B cell (primary cell): ENCODE measurements at regions not wholly inside any gene's neighbourhood (a gene's known extent, or its start where the extent isn't known, plus 50 kb on each side); places are given as distances from the start of the nearest gene placed in this dataset.

Source experiments
- ATAC-seq: fragments of 200-7000 bp; cut with Tn5 transposase; one replicate; pipeline ENCODE4 v1.10.0; 2021; ENCODE audit warnings: low read depth, mild to moderate bottlenecking, moderate number of reproducible peaks, moderate library complexity
- CTCF ChIA-PET: fragments of 350-600 bp; sonication (Branson Sonifier 250); formaldehyde crosslinking; loops from one replicate; lab custom pipeline; 2021; ENCODE audit warnings: antibody characterized with exemption, inconsistent platforms; lab: Charles Lee
- POLR2A ChIA-PET: fragments of 350-600 bp; sonication (Branson Sonifier 250); formaldehyde crosslinking; loops from one replicate; lab custom pipeline; 2021; ENCODE audit warnings: antibody characterized with exemption; lab: Charles Lee
- DNase-seq: peaks from one replicate; pipeline ENCODE4 v3.0.0; 2013
- H2AFZ ChIP-seq: 2 replicates; pipeline ENCODE4 v1.6.1; 2012; ENCODE audit warnings: mild to moderate bottlenecking, low read depth, low read length; ENCODE audit not compliant: insufficient read depth, poor library complexity, severe bottlenecking
- H3K27ac ChIP-seq, 2 donors: 1 replicate in 1 of 2; 2 replicates in 1 of 2; pipeline ENCODE4 v1.5.1; 2012 to 2013; ENCODE audit warnings: low read length in 2 of 2, mild to moderate bottlenecking in 2 of 2, moderate library complexity in 1 of 2
- H3K27me3 ChIP-seq, 4 experiments: fragments of 200-600 bp in 1 of 4; sonication (generic) in 1 of 4; replicated peaks in 1 of 4; 1 replicate in 2 of 4; 2 replicates in 2 of 4; pipeline versions ENCODE4 v1.6.1 to v1.7.0; 2013 to 2016; ENCODE audit warnings: low read length in 3 of 4, mild to moderate bottlenecking in 2 of 4, mixed read lengths in 1 of 4, moderate library complexity in 1 of 4; ENCODE audit not compliant: insufficient read depth in 4 of 4, control insufficient read depth in 3 of 4; ENCODE audit errors: control extremely low read depth in 1 of 4
- H3K36me3 ChIP-seq, 2 experiments: replicated peaks in 1 of 2; 1 replicate in 1 of 2; 2 replicates in 1 of 2; pipeline versions ENCODE4 v1.6.1 to v1.7.1; 2013; ENCODE audit warnings: low read length in 1 of 2; ENCODE audit not compliant: insufficient read depth in 2 of 2, control insufficient read depth in 1 of 2; ENCODE audit errors: control extremely low read depth in 1 of 2, extremely low read depth in 1 of 2
- H3K4me1 ChIP-seq, 2 donors: fragments of 200-600 bp in 1 of 2; sonication (generic) in 1 of 2; 1 replicate in 1 of 2; 2 replicates in 1 of 2; pipeline versions ENCODE4 v1.5.1 to v1.6.1; 2013 to 2017; ENCODE audit warnings: low read length in 2 of 2; ENCODE audit not compliant: control insufficient read depth in 2 of 2, insufficient read depth in 2 of 2
- H3K4me2 ChIP-seq: replicated peaks from 2 replicates; pipeline ENCODE3; 2012; ENCODE audit warnings: mild to moderate bottlenecking, low read depth, low read length; ENCODE audit not compliant: poor library complexity, severe bottlenecking
- H3K4me3 ChIP-seq, 5 experiments: fragments of 200-600 bp in 1 of 5; sonication (generic) in 1 of 5; 1 replicate in 3 of 5; 2 replicates in 2 of 5; pipeline versions ENCODE4 v1.5.1 to v1.7.0; 2011 to 2016; ENCODE audit warnings: low read length in 4 of 5, mild to moderate bottlenecking in 4 of 5, low read depth in 2 of 5, control low read depth in 1 of 5, moderate library complexity in 1 of 5; ENCODE audit not compliant: insufficient read depth in 1 of 5; ENCODE audit errors: control extremely low read depth in 1 of 5, extremely low read depth in 1 of 5
- H3K79me2 ChIP-seq: fragments of 200-600 bp; sonication (generic); one replicate; pipeline ENCODE4 v1.6.0; 2016; ENCODE audit warnings: low read length; ENCODE audit not compliant: control insufficient read depth, insufficient read depth
- H3K9ac ChIP-seq: fragments of 200-600 bp; sonication (generic); 2 replicates; pipeline ENCODE4 v1.6.1; 2017; ENCODE audit warnings: mild to moderate bottlenecking, low read length, moderate library complexity
- H3K9me3 ChIP-seq, 3 donors: one replicate each; pipeline versions ENCODE4 v1.6.1 to v1.7.1; 2013; ENCODE audit warnings: low read length in 2 of 3; ENCODE audit not compliant: control insufficient read depth in 2 of 3, insufficient read depth in 1 of 3; ENCODE audit errors: control extremely low read depth in 1 of 3
- H4K20me1 ChIP-seq: 2 replicates; pipeline ENCODE4 v1.6.0; 2012; ENCODE audit warnings: mild to moderate bottlenecking, low read length; ENCODE audit not compliant: insufficient read depth, control insufficient read depth, poor library complexity, severe bottlenecking
- H3K27ac Mint-ChIP-seq: one replicate; pipeline ENCODE4 v1.8.0; 2021; ENCODE audit warnings: mixed read lengths
- H3K27me3 Mint-ChIP-seq: one replicate; pipeline ENCODE4 v1.8.0; 2021; ENCODE audit warnings: mixed read lengths
- H3K4me1 Mint-ChIP-seq: one replicate; pipeline ENCODE4 v1.8.0; 2021; ENCODE audit warnings: mixed read lengths
- H3K4me3 Mint-ChIP-seq: one replicate; pipeline ENCODE4 v1.8.0; 2021; ENCODE audit warnings: mixed read lengths
- H3K9me3 Mint-ChIP-seq: one replicate; pipeline ENCODE4 v1.8.0; 2022; ENCODE audit warnings: mixed read lengths; ENCODE audit not compliant: insufficient read depth
- CTCF ChIP-seq: fragments of 200-600 bp; IDR thresholded peaks from one replicate; pipeline ENCODE4 v1.8.0; 2022; ENCODE audit warnings: antibody characterized with exemption, mild to moderate bottlenecking
- EZH2 ChIP-seq: IDR thresholded peaks from 2 replicates; pipeline ENCODE4 v1.6.1; 2012; ENCODE audit warnings: borderline replicate concordance, low read depth, mild to moderate bottlenecking, moderate library complexity, low read length; ENCODE audit not compliant: insufficient read depth, poor library complexity, severe bottlenecking
- WGBS: methylation state at CpG from one replicate; pipeline ENCODE4 v1.1.5; 2013; ENCODE audit warnings: missing lambda C conversion rate; ENCODE audit not compliant: insufficient coverage; 5-methylcytosine and 5-hydroxymethylcytosine counted together
- intact Hi-C: fragments of 100-400 bp; cut with micrococcal nuclease; formaldehyde crosslinking; loops from one replicate; pipeline ENCODE4 v1.10.0; 2022

DNA sequence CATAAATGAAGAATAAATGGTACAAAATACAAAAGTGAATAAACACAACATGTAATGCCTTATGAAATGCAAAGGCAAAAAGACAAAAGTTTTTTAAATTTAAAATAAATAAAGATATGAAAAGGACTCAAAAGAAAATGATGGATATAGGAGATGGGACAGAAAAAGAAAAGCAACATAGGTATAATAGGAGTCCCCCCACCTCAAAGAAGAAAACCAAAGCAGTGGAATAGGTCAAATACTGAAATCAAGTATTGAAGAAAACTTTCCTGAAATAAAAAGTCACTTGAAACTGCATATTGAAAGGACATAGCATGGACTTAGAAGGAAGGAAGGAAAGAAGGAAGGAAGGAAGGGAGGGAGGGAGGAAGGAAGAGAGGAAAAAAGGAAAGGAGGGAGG lies 110.0 kb upstream of the FAM204A start:
- H3K4me1 Mint-ChIP-seq = no peaks in the 10 kb centered on the region
- H3K4me2 ChIP-seq = no peak overlapping the region
- H3K79me2 ChIP-seq = no peaks in the 10 kb centered on the region
- ATAC-seq (no peak), DNase-seq (no peak)
- no peak overlapping the region for H3K27ac ChIP-seq
- H3K9me3 Mint-ChIP-seq = peaks cover 4% of the 10 kb centered on the region
- intact Hi-C loops = no loop called here
- H3K27me3 Mint-ChIP-seq = peaks cover 32% of the 10 kb centered on the region
- no peak overlapping the region for H3K4me3 ChIP-seq
- no peaks in the 10 kb centered on the region for H4K20me1 ChIP-seq
- CTCF ChIA-PET = interaction anchor here (2.5 kb wide), 1 partner anchor 7 kb away, joined by 10 read pairs; no protein-coding TSS in a partner anchor
- H3K4me1 ChIP-seq = no peaks in the 10 kb centered on the region
- peaks cover 0 to 18% (median 3%) of the 10 kb centered on the region in 4 experiments for H3K27me3 ChIP-seq
- no peaks in the 10 kb centered on the region for H3K36me3 ChIP-seq
- TF ChIP-seq CTCF (no peak), EZH2 (no peak)
- POLR2A ChIA-PET = no interaction called here
- no peak overlapping the region for H3K9ac ChIP-seq
- no peak overlapping the region for H3K27ac Mint-ChIP-seq
- no peak overlapping the region for H2AFZ ChIP-seq
- H3K4me3 Mint-ChIP-seq = no peak overlapping the region
- H3K9me3 ChIP-seq = no peaks in the 10 kb centered on the region

DNA sequence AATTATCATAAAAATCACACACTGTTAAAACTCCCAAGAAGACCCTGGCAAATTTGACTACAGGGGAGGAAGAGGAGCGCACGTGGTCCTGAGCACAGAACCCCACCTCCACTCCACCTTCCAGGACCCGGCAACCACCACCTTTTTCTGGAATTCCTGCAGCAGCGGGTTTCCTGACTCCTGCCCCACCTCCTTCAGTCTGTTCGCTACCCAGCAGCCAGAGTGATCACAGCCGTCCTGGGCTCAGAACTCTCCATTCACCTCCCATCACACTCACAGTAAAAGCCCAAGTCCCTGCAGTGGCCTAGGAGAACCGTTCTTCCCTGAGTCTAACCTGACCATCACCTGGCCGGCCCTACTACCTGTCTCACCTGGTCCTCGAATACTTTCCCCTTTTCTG lies 107.4 kb upstream of the FAM204A start:
- no peak overlapping the region for H3K4me2 ChIP-seq
- intact Hi-C loops = no loop called here
- ATAC-seq (no peak), DNase-seq (no peak)
- H3K9me3 ChIP-seq = no peaks in the 10 kb centered on the region
- Mint-ChIP-seq H3K9me3 (peaks cover 4% of the 10 kb centered on the region), H3K27me3 (peaks cover 36% of the 10 kb centered on the region), H3K27ac (no peak overlapping the region), H3K4me3 (no peak overlapping the region), H3K4me1 (no peaks in the 10 kb centered on the region)
- H3K9ac ChIP-seq = no peak overlapping the region
- no peaks in the 10 kb centered on the region for H4K20me1 ChIP-seq
- H3K27me3 ChIP-seq = peaks cover 0 to 18% (median 3%) of the 10 kb centered on the region in 4 experiments
- no peak overlapping the region for H3K4me3 ChIP-seq
- H2AFZ ChIP-seq = no peak overlapping the region
- TF ChIP-seq EZH2 = no peak
- no peak for TF ChIP-seq CTCF
- POLR2A ChIA-PET = no interaction called here
- CTCF ChIA-PET = interaction anchor here (0.8 to 2.5 kb wide), 2 partner anchors 9 to 10 kb away, joined by 3 to 10 read pairs; no protein-coding TSS in a partner anchor
- no peaks in the 10 kb centered on the region for H3K79me2 ChIP-seq
- 69% methylated on average over 9 of the region's 9 CpGs for WGBS
- H3K4me1 ChIP-seq = no peaks in the 10 kb centered on the region
- no peak overlapping the region for H3K27ac ChIP-seq
- H3K36me3 ChIP-seq = no peaks in the 10 kb centered on the region
